Bone marrow (tissue), 2 donors: ENCODE measurements at regions not wholly inside any gene's neighbourhood (a gene's known extent, or its start where the extent isn't known, plus 50 kb on each side); places are given as distances from the start of the nearest gene placed in this dataset.
"Not testable (repeated sequence)": the region's sequence is repeated elsewhere in the genome, so short reads cannot be mapped to it uniquely, and the experiment has no call there.

ENCODE experiments used
- DNase-seq, 2 donors: peaks; one replicate each; lab custom pipeline; 2025; lab: John Stamatoyannopoulos, UW

DNA sequence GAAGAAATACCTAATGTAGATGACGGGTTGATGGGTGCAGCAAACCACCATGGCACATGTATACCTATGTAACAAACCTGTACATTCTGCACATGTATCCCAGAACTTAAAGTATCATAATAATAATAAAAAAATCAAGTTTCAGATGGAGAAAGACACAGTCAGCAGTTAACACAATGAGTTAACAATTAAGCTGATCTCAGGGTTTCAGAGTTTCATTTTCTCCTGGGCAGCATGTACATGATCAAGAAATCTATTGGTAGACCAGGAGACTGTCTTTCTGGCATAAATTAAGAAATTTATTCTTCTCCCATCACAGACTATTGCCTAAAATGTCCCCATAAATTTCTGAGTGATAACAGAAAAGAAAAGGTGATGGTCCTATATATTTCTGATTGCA is 155.3 kb downstream of the RAD51AP2 start:
- DNase-seq = no peak

DNA sequence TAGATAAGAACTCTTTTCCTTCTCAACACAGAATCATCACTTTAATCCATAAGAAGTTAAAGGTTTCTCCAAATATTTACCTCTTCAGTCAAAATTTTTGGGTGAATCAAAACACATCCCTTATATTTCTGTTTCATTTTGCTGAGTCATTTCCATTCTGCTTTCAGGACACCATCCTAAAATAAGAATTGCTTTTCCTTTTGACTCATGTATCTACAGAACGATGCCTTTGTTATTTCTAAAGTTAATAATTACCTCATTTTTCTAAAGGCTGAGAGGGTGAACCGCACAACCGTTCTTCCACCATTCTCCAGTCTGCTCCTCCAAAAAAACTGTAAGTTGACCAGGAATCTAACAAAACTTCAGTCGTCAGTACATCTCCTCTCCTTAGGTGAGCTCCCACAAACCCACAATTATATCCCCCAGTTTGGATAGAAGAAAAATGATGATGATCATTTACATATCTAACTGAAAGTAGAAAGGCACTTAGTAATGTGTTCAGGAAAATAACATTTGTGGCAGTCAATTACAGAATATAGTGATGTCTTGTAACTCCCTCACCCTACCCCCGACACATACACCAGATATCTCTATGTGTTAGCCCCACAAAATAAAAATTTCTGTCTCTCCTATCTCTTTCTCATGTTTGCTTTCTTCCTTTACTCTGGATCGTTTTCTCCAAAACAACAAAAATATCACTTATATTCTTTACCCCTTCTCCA is 162.5 kb downstream of the RAD51AP2 start:
- no peak for DNase-seq

DNA sequence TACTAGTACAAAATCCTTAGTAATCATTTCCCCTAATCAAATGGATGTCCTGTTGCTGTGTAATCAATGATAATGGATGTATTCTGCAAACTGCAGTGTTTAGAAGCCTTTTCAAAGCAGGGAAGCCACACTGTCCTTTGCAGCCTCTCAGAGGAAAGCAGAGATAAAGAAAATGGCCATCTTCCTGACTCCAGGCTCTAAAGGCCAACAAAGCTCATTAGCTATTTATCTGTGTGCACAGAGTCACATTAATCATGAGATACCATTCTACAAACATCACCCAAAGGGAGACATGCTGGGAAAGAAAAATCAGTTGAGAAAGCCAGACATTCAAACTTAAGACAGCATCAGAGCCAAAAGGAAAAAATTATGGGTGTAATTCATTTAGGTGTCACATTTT is 165.0 kb downstream of the RAD51AP2 start:
- DNase-seq = no peak

GRCh38 chr2:17342692-17343091 is 175.5 kb downstream of the RAD51AP2 start:
- not testable (repeated sequence) for DNase-seq

GRCh38 chr2:17337507-17337906 is 180.7 kb downstream of the RAD51AP2 start:
- no peak for DNase-seq

- DNase-seq = no peak
These were observed 181.8 kb downstream of the RAD51AP2 start for GRCh38 chr2:17336458-17336857.

- DNase-seq = no peak
These were observed 183.9 kb downstream of the RAD51AP2 start for GRCh38 chr2:17334300-17334699.

DNA sequence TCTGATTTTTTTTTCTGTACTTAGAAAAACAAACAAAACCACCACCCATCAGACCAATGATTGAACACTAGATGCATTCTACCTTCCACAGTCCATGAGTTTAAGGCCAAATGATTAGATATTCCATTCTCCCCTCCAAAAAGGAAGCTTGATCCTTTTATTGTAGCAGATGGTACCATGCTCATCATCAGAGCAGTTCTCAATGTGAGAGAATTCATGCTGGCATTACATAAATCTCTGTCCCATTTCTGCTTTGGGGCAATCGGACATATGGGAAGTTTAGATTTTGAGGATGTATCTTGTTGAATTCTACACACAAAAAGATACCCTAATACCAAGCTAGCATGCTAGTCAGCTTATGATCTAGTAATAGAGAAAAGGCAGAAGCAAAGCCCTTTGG is 186.6 kb downstream of the RAD51AP2 start:
- no peak for DNase-seq

DNA sequence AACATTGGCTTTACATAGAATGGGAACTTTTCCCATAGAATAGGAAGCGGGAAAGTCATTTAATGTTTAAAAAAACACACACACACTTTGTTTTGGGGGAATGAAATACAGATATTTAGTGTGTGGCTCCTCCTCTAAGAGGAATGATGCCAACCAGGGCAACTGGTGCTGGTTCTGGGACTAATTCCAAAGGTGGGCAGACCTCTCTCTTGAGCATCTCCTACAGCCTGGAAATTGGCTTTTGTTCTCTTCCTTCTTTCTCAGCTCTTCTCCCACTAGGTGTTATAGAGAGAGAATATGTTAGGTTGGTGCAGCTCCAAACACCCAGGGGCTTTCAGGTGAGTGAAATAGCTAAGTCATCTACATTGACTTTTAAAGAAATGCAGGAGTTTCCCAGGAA is 190.1 kb downstream of the RAD51AP2 start:
- no peak for DNase-seq

DNA sequence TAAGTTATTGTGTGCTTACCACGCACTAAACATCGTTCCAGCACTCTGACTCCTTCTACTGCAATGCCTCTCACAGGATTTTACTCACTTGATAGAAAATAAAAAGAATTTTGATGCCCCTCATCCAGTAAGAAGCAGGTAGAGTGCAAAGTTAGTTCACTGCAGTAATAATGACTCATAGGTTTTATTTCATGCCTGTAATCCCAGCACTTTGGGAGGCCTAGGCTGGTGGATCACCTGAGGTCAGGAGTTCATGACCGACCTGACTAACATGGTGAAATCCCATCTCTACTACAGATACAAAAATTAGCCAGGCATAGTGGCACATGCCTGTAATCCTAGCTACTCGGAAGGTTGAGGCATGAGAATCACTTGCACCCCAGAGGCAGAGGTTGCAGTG is 190.6 kb downstream of the RAD51AP2 start:
- DNase-seq = no peak

GRCh38 chr2:17326717-17327116 is 191.5 kb downstream of the RAD51AP2 start:
- DNase-seq = no peak

DNA sequence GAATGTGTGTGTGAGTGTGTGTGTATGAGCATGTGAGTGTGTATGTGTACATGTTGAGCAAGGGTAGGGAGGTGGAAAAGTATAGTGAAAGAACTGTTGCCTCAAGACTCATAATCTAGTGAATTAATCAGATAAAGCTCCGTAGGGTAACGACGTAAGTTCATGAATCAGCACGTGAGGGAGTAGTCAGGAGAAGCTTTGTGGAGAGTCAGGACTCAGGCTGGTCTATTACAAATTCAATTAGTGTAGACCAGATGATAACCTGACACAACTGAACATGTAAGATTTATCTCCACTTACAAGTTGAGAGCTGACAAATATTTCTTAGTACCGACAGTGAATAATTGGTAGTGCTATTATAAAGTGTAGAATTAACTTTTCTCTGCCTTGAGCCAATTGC is 194.5 kb downstream of the RAD51AP2 start:
- no peak for DNase-seq

- no peak for DNase-seq
These were observed 195.8 kb downstream of the RAD51AP2 start for GRCh38 chr2:17322461-17322860.

GRCh38 chr2:17319090-17319489 is 199.2 kb downstream of the RAD51AP2 start:
- DNase-seq = no peak

DNA sequence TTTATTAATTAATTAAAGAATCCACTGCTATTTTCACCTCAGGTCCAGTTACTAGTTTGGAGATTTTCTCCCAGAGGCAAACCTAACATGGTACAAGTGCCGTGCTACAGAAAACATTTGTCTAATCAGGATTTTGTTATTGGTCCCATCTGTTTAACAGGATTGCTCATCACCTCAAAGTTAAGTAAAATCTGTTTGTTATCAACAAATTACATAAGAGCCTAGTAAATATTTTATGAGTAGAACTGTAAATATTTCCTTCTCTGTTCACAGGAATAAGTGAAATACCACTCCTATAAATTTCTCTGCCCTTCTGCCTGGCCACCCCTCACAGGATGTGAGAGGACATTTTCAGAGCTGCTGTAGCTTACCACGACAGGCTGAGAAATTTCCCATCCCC is 200.2 kb downstream of the RAD51AP2 start:
- no peak for DNase-seq

DNA sequence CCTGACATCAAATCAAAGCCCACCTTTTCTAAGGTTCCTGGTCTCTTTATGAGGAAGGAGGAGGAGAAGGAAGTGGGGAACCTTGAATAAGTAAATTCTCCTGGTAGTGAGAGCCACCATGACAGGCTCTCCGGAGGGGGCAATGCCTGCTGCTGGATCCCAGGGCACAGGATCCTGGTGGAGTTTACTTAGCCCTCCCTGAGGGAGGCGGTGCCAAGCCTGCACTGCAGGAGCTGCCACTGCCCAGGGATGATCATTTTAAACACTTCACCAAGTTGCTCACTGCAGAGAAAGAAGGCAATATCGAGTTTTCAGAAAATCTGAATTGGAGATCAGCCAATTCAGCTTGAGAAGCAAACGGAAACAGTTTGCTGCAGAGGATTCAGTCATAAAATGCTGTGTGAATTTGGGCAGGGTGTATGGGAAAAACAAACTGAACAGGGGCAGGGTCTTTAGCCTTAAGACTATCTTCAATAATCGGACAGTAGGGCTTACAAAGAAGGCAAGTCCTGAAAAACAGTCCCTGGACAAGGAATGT is 200.7 kb downstream of the RAD51AP2 start:
- no peak for DNase-seq

DNA sequence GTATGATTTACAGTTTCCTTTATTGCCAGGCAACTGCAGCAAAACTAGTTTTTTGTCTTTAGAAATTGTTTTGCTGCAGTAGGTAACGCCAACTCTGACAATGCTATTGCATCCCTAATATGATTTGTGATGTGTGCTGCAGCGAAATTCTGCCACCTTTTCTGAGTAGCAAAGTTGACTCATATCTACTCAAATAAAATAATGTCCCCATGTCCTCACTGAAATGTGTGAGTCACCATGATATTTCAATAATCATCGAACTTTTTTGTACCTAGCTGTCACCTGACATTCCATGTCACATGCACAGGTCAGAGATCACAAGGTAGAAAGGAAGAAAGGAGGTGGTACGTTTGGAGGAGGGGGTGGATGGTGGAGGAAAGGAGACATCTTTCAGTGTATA is 205.0 kb downstream of the RAD51AP2 start:
- no peak for DNase-seq

DNA sequence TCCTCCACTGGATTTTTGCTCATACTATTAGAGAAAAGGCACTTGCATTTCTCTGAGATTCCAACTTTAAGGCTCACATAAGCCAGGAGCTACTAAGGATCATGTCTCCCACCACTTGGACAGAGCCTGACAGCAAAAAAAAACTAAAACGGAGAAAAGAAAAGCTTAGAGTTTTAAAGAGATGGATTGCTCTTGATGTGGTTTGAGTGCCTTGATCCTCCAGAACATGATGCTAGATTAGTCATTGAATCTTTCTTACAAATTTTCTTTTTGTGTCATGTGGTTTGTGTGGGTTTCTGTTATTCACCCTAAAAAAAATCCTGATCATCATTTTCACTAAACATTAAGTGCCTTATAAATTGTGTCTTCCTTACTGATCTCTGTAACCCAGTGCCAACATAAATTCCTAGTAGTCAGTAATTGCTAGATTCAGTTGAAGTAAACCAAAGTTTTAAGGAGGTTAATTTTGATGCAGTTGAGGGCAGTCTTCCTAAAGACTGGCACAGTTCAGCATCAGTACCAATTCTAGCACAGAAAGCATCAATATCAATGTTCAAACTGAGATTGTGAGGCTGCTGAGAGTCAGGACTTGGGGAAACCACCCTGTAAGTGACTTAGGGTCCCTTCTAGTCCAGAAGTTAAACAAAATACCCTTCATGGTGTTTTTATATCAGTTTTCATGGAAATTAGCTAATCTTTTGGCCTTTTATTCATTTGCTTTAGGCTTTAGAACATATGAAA is 206.3 kb downstream of the RAD51AP2 start:
- DNase-seq = no peak

- DNase-seq = no peak
These were observed 207.1 kb downstream of the RAD51AP2 start for GRCh38 chr2:17311106-17311619.

DNA sequence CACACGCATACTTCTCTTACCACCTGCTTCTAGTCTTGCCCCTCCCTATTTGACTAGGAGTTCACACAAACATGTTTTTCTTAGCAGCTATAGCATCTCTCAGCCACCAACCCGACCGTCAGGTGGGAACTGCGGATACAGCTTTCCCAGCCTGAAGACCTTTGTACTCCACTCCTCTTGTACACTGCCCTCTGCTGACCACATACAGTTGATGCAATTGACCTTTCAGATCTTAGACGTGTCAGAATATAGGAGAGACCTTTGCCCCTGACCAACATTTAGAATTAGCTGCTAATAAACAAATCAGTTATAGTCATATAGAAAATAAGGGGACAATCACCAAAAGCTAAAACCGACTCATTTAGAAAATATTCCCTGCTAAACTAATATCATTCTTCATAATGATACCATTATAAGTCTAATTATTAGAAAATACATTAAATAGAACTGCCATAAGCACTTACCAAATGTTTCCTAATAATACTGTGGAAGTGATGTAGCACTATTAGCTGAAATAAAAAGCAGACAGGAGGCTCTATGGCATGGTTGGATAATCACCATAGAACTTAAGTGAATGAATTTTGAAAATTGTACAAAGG is 208.4 kb downstream of the RAD51AP2 start:
- peak in 1 of 2 donors; percentile 54 for DNase-seq

DNA sequence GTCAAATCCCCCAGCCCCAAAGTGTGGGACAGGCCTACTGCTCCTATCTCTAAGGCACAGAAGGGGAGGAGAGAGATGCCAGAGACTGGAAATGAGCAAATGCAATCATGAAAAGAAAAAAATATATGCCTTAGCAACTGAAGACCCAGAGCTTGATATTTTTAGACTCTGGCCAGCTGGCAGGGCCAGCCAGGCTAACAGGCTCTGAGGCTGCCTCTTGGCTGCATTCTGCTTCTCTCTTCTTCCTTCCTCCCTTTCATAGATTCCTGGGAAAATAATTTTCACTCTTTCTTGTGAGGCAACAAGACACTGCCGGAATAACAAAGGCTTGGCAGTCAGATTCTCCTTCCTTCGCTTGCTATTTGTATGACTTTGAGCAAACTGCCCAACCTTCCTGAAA is 209.1 kb downstream of the RAD51AP2 start:
- DNase-seq = no peak

DNA sequence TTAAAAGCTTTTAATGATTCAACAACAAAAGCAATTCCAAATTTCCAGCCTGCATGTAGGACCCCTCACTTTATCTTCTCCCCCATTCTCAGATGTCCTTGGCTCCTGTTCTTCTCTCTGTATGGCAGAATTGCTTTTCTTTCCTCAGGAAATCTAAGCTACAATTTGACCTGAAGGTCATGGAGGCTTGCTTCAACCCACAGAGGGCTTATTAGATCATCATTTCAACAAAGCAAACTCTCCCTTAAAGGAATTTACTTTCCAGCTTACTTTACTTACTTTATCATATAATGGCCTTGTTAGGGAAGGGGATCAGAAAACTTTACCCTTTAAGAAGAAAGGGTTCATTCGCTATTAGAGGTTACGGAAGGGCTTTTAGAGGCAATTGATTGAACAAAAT is 211.5 kb downstream of the RAD51AP2 start:
- no peak for DNase-seq

DNA sequence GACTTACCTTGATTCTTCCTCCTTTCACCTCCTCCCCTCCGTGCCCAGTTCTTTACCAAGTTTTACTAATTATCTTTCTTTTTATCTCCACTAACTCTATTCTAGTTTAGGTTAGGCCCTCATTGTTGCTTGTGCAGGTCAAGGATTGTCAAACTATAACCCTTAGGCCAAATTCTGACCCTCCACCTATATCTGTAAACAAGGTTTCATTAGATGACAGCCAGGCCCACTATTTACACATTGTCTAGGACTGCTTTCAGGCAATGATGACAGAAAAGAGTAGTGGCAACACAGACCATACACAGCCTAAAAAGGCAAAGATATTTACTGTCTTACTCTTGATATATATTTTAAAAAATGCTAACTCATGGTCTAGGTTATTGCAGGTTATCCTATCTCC is 212.0 kb downstream of the RAD51AP2 start:
- DNase-seq = no peak
